HG03108 (cell line): ENCODE measurements at regions not wholly inside any gene's neighbourhood (a gene's known extent, or its start where the extent isn't known, plus 50 kb on each side); places are given as distances from the start of the nearest gene placed in this dataset.

Experiments
- ATAC-seq: cut with Tn5 transposase; IDR thresholded peaks from one replicate; pipeline ENCODE4 v1.9.1; 2021; ENCODE audit warnings: moderate library complexity; ENCODE audit not compliant: unreplicated experiment

DNA sequence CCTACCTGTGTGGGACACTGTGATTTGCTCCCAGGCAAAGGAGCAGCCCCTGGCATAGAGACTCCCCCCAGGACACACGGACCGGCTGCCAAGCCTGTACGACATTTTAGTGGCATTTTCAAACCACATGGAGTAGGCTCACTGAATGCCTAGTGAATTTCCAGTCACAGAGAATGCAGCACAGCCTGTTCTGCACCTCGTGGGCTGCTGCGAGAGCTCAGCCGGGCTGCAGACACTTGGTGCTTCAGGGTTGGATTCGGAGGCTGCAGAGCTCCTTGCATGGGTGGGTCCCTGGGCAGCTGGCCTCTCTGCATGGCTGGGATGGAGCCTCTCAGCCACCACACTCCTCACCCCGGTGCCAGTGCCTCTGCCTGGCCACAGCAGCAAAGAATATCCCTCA lies 51.2 kb upstream of the HNF1B start:
- ATAC-seq, result no peak
